IPS-18a (cell line): ENCODE measurements at regions not wholly inside any gene's neighbourhood (a gene's known extent, or its start where the extent isn't known, plus 50 kb on each side); places are given as distances from the start of the nearest gene placed in this dataset.
"Not testable (repeated sequence)": the region's sequence is repeated elsewhere in the genome, so short reads cannot be mapped to it uniquely, and the experiment has no call there.

ENCODE experiments used
- H3K27ac ChIP-seq: one replicate; pipeline ENCODE4 v1.5.1; 2013; ENCODE audit warnings: low read length
- H3K27me3 ChIP-seq: one replicate; pipeline ENCODE4 v1.6.1; 2013; ENCODE audit warnings: mild to moderate bottlenecking, low read length; ENCODE audit not compliant: control insufficient read depth, insufficient read depth
- H3K36me3 ChIP-seq: one replicate; pipeline ENCODE4 v1.6.1; 2013; ENCODE audit warnings: low read depth, low read length; ENCODE audit not compliant: control insufficient read depth
- H3K4me1 ChIP-seq: one replicate; pipeline ENCODE4 v1.6.1; 2013; ENCODE audit warnings: low read depth, low read length; ENCODE audit not compliant: control insufficient read depth
- H3K4me3 ChIP-seq: one replicate; pipeline ENCODE4 v1.5.1; 2013; ENCODE audit warnings: low read length
- H3K9ac ChIP-seq: one replicate; pipeline ENCODE4 v1.6.1; 2013; ENCODE audit warnings: mild to moderate bottlenecking, low read length, moderate library complexity
- H3K9me3 ChIP-seq: one replicate; pipeline ENCODE4 v1.6.1; 2013; ENCODE audit warnings: low read depth, low read length; ENCODE audit not compliant: control insufficient read depth

GRCh38 chr2:210964141-210964764 is 407.9 kb downstream of the CPS1 start:
- H3K9me3 ChIP-seq: no peaks in the 10 kb centered on the region
- no peak overlapping the region for H3K27ac ChIP-seq
- no peaks in the 10 kb centered on the region for H3K36me3 ChIP-seq
- H3K4me1 ChIP-seq: no peaks in the 10 kb centered on the region
- no peak overlapping the region for H3K4me3 ChIP-seq
- H3K9ac ChIP-seq: no peak overlapping the region
- H3K27me3 ChIP-seq: no peaks in the 10 kb centered on the region

GRCh38 chr2:210965472-210965871 is 409.1 kb downstream of the CPS1 start:
- Histone ChIP-seq H3K4me1 (no peaks in the 10 kb centered on the region), H3K9ac (no peak overlapping the region), H3K36me3 (no peaks in the 10 kb centered on the region), H3K27ac (no peak overlapping the region), H3K4me3 (no peak overlapping the region), H3K9me3 (no peaks in the 10 kb centered on the region), H3K27me3 (no peaks in the 10 kb centered on the region)

GRCh38 chr2:210966330-210966729 is 409.9 kb downstream of the CPS1 start:
- Histone ChIP-seq H3K27ac (no peak overlapping the region), H3K4me1 (no peaks in the 10 kb centered on the region), H3K27me3 (no peaks in the 10 kb centered on the region), H3K4me3 (no peak overlapping the region), H3K36me3 (no peaks in the 10 kb centered on the region), H3K9ac (no peak overlapping the region), H3K9me3 (no peaks in the 10 kb centered on the region)

DNA sequence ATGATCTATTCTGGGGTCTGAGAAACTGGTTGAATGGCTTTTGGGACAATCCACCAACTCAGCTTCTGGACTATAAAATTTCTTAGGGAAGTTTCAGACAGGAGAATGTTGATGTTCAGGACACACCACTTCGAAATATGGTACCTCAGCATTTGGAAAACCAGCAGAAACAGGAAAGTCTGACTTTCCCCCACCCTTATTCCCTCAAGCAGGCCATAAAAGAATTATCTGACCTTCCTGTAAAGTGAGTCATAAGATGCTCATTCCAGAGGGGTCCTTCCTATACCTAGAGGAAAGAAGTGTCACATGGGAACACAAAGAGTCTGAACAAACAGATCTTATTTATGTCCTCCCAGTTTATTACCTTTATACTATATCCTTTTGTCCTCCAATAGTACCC is 415.0 kb downstream of the CPS1 start:
- Histone ChIP-seq H3K27me3 (no peaks in the 10 kb centered on the region), H3K9me3 (no peaks in the 10 kb centered on the region), H3K9ac (no peak overlapping the region)

DNA sequence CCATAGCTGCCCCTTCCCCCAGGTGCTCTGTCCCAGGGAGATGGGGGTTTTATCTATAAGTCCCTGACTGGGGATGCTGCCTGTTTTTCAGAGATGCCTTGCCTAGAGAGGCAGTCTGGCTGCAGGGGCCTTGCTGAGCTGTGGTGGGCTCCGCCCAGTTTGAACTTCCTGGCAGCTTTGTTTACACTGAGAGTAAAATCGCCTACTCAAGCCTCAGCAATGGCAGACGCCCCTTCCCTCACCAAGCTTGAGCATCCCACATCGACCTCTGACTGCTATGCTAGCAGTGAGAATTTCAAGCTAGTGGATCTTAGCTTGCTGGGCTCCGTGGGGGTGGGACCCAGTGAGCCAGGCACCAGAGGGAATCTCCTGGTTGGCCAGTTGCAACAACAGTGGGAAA is 430.4 kb downstream of the CPS1 start:
- H3K9me3 ChIP-seq, H3K4me1 ChIP-seq, H3K4me3 ChIP-seq, H3K9ac ChIP-seq, H3K27me3 ChIP-seq, H3K27ac ChIP-seq, H3K36me3 ChIP-seq: not testable (repeated sequence)

More for the DNA sequence above, 415.0 kb downstream of the CPS1 start:
- no peak overlapping the region for H3K27ac ChIP-seq
- no peak overlapping the region for H3K4me3 ChIP-seq
- H3K36me3 ChIP-seq: no peaks in the 10 kb centered on the region
- no peaks in the 10 kb centered on the region for H3K4me1 ChIP-seq

GRCh38 chr2:210991107-210991506 is 434.7 kb downstream of the CPS1 start:
- H3K4me1 ChIP-seq: no peaks in the 10 kb centered on the region

DNA sequence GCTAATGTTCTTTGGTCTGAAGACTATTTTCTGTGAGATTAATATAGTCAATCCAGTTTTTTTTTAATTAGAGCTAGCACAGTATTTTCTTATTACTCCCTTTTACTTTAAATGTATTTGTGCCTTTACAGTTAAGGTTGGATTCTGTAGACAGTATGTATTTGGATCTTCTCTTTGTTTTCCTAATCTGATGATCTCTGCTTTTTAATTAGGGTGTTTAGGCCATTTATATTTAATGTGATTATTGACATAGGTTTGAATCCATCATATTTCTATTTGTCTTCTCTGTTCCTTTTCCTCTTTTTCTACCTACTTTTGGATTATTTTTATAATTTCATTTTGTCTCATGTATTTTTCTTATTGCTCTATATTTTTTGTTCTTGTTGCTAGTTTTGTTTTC is 437.7 kb downstream of the CPS1 start:
- Histone ChIP-seq H3K4me3 (no peak overlapping the region), H3K9me3 (no peaks in the 10 kb centered on the region), H3K27ac (no peak overlapping the region), H3K9ac (no peak overlapping the region), H3K4me1 (no peaks in the 10 kb centered on the region), H3K27me3 (no peaks in the 10 kb centered on the region), H3K36me3 (no peaks in the 10 kb centered on the region)

More at GRCh38 chr2:210991107-210991506, 434.7 kb downstream of the CPS1 start:
- Histone ChIP-seq H3K27me3 (no peaks in the 10 kb centered on the region), H3K27ac (no peak overlapping the region), H3K4me3 (no peak overlapping the region), H3K9me3 (no peaks in the 10 kb centered on the region), H3K36me3 (no peaks in the 10 kb centered on the region), H3K9ac (no peak overlapping the region)

DNA sequence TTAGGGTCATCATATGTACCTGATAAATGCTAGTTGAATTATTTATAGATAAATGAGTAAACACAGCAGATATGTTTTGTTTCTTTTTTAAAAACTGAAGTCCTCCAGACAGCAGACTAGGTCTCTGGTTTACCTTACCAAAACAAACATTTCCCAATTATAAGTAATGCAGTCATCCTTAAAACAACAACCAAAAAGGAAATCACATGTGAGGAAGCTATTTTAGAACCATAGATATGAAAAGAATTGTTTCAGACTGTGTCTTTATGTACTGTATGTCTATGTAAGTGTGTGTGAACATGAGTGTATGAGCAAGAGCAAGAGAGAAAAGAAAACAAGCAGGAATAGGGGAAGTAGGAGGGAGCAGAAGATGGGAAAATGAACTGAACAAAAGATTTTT is 441.0 kb downstream of the CPS1 start:
- Histone ChIP-seq H3K36me3 (no peaks in the 10 kb centered on the region), H3K9me3 (no peaks in the 10 kb centered on the region), H3K4me3 (no peak overlapping the region), H3K27ac (no peak overlapping the region), H3K27me3 (no peaks in the 10 kb centered on the region), H3K4me1 (no peaks in the 10 kb centered on the region), H3K9ac (no peak overlapping the region)

DNA sequence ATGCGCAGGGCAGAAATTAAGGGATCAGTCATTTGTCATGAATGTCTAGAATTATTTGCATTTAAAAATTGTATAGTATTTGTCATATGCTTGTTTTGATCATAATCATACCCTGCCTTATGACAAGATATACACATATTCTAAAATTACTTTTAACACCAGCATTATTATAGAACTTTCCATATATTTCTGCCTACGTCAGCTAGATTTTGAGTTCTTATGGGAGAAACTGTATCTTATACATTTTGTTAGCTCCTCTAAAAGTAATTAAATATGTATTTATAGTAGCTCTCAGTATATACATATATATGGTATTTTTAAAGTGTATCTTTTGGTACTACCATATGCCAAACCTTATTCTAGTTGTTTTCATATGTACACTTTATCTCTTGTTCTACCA is 441.9 kb downstream of the CPS1 start:
- H3K9ac ChIP-seq: no peak overlapping the region
- H3K27ac ChIP-seq: no peak overlapping the region
- no peak overlapping the region for H3K4me3 ChIP-seq
- H3K27me3 ChIP-seq: no peaks in the 10 kb centered on the region
- no peaks in the 10 kb centered on the region for H3K4me1 ChIP-seq
- no peaks in the 10 kb centered on the region for H3K9me3 ChIP-seq
- no peaks in the 10 kb centered on the region for H3K36me3 ChIP-seq

- no peaks in the 10 kb centered on the region for H3K36me3 ChIP-seq
Measured at GRCh38 chr2:211014376-211014775, 458.0 kb downstream of the CPS1 start.

GRCh38 chr2:211014906-211015305 is 458.5 kb downstream of the CPS1 start:
- Histone ChIP-seq H3K27me3 (no peaks in the 10 kb centered on the region), H3K4me1 (no peaks in the 10 kb centered on the region), H3K9ac (no peak overlapping the region), H3K9me3 (no peaks in the 10 kb centered on the region), H3K4me3 (no peak overlapping the region), H3K27ac (no peak overlapping the region), H3K36me3 (no peaks in the 10 kb centered on the region)

More at GRCh38 chr2:211014376-211014775, 458.0 kb downstream of the CPS1 start:
- Histone ChIP-seq H3K4me3 (no peak overlapping the region), H3K9ac (no peak overlapping the region), H3K9me3 (no peaks in the 10 kb centered on the region), H3K27ac (no peak overlapping the region), H3K4me1 (no peaks in the 10 kb centered on the region), H3K27me3 (no peaks in the 10 kb centered on the region)

- H3K4me1 ChIP-seq, H3K9ac ChIP-seq, H3K4me3 ChIP-seq, H3K36me3 ChIP-seq, H3K27me3 ChIP-seq, H3K27ac ChIP-seq, H3K9me3 ChIP-seq: not testable (repeated sequence)
Measured at GRCh38 chr2:211025089-211025488, 468.7 kb downstream of the CPS1 start.
